Fibroblast of gingiva (primary cell): ENCODE measurements at regions not wholly inside any gene's neighbourhood (a gene's known extent, or its start where the extent isn't known, plus 50 kb on each side); places are given as distances from the start of the nearest gene placed in this dataset.

Experiments
- DNase-seq: peaks from one replicate; pipeline ENCODE4 v3.0.0-alpha.2; 2011; ENCODE audit warnings: low read depth

DNA sequence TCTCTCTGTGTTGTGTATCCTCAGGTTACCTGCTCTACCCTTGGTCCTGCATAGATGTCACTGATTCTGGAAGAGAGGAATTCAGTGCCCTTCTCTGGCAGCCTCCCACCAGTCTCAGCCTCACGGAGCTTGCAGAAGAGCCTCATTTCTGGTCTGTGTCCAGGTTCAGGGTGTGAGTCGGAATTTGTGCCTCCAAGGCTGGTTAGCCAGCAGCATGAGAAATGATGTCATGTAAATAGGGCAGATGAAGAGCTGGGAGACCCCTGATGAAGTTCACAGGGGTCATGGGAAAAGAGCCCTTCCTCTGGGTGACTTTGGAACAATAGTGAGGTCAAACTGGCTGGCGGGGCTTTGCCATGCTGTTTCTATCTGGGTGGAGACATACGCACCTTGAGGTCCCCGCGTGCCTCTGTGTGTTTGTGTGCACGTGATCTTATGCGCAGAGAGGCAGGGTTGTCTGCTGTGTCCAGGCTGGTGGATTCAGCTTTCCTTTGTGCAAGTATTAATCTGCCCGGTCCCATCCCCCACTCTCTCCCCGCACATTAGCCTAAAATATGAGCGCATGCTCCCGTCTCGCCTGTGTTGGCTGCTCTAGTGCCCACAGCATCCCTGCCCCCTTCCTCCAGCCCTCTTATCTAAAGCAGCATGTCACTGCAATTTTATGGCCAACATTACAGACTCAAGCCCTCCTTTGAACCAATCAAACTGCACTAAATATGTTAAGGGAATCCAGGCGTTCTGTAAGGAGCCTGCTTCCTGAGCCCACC lies 256.3 kb upstream of the ZFHX3 start:
- DNase-seq, result no peak

GRCh38 chr16:73302942-73303341 lies 255.0 kb upstream of the ZFHX3 start:
- no peak for DNase-seq

DNA sequence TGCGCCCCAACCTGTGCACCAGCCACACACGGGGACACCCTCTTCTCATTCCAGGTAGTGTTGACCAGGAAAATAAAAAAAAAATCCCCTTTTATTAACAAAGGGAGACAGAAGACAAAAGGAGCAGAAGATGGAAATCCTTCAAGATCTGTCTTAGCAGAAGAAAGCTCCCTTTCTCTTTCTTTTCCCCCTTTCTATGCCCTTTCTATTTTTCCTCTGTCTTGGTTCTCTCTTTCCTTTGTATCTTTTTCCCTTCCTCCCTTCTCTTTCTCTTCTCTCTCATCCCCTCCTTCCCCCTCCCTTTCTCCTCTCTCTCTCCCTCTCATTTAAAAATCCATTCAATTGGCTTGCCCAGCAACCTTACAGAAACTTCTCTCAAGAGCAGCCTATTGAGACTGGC lies 254.1 kb upstream of the ZFHX3 start:
- DNase-seq, result no peak

- no peak for DNase-seq
Observed at GRCh38 chr16:73299346-73299745, 251.4 kb upstream of the ZFHX3 start.

GRCh38 chr16:73298562-73298961 lies 250.6 kb upstream of the ZFHX3 start:
- DNase-seq, result no peak

- DNase-seq, result no peak
Observed at GRCh38 chr16:73290258-73290657, 242.3 kb upstream of the ZFHX3 start.

- DNase-seq, result no peak
Observed at GRCh38 chr16:73289232-73289631, 241.3 kb upstream of the ZFHX3 start.

DNA sequence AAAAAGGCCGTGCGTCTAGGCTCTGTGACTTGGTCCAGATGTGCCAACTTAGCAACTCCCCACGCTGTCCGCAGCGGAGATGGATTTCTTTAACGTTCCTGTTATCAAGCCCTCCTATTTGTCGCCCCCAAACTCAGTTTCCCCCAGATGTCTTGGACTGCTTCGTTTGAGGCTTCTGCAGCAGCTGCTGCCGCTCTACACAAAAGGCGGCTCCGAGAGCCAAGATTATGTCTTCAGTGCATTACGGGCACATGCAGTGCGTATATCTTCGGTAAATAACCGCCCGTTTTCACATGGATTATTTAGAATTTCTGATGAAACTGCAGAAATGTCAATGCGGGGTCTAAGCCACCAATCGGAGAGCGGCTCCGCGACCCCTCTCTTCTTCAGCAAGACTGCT lies 240.6 kb upstream of the ZFHX3 start:
- no peak for DNase-seq

GRCh38 chr16:73287859-73288405 lies 240.0 kb upstream of the ZFHX3 start:
- DNase-seq, result no peak

- DNase-seq, result no peak
Observed at GRCh38 chr16:73286346-73287267, 238.7 kb upstream of the ZFHX3 start.

GRCh38 chr16:73285436-73286201 lies 237.7 kb upstream of the ZFHX3 start:
- no peak for DNase-seq

DNA sequence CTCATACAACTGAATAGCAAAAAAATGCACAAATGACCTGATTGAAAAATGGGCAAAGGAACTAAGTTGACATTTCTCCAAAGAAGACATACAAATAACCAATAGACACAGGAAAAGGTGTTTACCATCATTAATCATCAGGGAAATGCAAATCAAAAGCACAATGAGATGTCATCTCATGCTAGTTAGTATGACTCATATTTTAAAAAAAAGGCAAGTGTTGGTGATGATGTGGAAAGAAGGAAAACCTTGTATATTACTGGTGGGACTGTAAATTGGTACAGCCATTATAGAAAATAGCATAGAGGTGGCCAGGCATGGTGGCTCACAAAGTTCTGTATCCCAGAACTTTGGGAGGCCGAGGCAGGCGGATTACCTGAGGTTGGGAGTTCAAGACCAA lies 232.5 kb upstream of the ZFHX3 start:
- no peak for DNase-seq

DNA sequence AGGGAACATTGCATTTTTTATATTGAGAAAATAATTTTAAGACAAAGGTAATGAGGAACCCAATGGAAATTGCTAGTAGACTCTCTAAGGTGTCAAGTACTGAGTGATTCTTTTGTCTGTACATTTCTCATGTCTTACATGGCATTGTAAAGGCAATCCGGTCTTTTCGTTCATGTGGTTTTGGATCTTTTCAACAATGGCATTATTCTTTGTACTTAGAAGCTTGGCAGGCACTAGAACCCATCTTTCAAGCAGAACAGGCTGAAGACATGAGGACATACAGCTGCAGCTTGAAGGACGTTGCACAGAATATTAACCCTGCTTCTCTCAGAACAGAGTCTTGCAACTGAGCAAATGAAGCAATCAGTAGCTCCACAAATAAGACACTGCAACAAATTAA lies 231.5 kb upstream of the ZFHX3 start:
- DNase-seq, result no peak

GRCh38 chr16:73277071-73277470 lies 229.1 kb upstream of the ZFHX3 start:
- no peak for DNase-seq

DNA sequence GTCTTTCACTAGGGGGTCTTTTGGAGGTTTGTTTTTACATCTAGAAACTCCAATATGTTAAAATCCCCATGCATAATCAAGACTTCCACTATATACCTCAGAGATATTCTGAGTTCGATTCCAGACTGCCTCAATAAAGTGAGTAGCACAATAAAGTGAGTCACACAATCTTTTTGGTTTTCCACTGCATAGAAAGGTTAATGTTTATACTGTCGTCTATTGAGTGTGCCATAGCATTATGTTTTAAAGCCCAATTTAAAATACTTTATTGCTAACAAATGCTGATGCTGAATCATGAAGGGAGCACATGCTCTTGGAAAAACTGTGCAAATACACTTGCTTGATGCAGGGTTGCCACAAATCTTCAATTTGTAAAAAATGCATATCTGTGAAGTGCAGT lies 227.5 kb upstream of the ZFHX3 start:
- no peak for DNase-seq

DNA sequence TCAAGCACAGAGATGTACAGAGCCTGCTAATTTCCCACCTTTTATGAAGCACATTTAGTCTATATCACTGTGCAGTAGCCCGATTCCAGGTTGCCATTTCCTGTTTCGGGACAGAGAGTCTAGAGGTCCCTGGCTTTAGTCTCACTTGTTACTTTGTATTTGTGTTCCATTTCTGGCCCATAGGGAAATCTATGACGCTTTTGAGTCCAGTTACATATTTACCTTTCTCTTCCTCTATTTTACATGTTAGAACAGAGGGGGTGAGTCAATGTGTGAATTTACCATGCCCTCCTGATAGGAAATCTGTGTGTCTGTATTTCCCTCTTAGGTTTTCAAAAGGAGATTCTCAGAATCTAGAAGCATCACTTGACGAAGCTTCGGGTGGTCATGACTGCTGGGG lies 227.1 kb upstream of the ZFHX3 start:
- no peak for DNase-seq

- no peak for DNase-seq
Observed at GRCh38 chr16:73274140-73274539, 226.2 kb upstream of the ZFHX3 start.

DNA sequence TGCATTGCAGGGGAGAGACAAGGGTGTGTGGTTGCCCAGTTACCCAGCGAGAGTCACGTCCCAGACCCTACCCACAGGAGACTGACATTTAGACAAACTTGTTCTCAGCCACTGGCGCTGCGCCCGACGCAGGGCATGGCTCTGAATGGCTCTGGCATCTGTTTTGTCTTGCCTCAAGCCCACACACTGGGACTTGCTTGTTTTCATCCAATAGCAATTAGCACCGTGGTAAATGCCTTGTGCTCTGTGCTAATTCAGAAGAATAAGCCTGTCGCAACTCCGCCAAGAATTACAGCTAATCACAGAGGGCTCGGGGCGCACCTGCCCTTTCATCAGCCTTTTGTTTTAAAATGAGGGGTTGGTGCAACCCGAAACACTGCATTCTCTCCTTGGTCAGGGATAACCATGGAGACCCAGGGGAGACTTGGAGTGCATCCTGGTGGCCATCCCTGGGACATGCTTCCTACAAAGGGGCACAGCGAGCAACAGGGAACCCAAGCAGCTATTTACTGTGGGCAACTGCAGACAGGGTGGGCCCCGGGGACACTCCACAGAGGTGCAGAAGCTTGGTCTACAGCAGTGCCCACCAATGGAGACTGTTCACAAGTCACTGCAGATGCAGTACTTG lies 220.6 kb upstream of the ZFHX3 start:
- DNase-seq, result peak; percentile 5

GRCh38 chr16:73265935-73266334 lies 218.0 kb upstream of the ZFHX3 start:
- DNase-seq, result no peak

DNA sequence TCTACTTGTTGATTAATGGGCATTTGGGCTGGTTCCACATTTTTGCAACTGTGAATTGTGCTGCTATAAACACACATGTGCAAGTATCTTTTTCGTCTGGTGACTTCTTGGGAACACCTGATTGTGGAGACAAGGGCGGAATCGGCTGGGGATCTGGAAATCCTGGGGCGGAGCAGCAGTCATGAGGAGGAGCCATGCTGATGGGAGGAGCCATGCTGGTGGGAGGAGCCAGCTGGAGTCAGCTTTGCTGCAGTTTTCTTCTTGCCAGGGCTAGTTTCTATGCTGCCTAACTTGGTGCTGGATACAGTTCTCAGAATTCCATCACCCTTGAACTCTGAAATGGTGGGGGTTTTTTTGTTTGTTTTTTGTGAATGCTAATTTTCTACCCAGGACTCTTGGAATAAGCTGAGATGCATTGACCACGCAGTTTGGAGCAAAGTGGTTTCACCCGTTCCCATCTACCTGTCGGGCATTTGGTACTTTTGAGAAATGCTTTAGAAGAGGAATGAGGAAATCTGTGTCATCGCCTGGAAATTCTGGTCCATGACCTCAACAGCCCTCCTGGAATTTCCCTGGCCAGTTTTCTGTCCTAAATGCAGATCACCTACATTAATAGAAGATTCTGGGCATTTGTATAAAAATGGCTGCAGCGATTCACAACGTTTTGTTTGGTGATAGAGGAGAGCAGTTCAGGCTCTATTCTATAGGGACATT lies 217.4 kb upstream of the ZFHX3 start:
- DNase-seq, result no peak

- DNase-seq, result no peak
Observed at GRCh38 chr16:73262931-73263330, 215.0 kb upstream of the ZFHX3 start.
